ENCODE measurements at regions not wholly inside any gene's neighbourhood (a gene's known extent, or its start where the extent isn't known, plus 50 kb on each side); places are given as distances from the start of the nearest gene placed in this dataset.

GRCh38 chr5:4164167-4164566 lies 568.5 kb downstream of the IRX1 start:
- BruUV-seq (replicated peaks), result no TSS peak
- DNase-seq (ENCODE audit: low read depth, low spot score), result no peak
- intact Hi-C loops (cut with micrococcal nuclease), result no loop called here

More at GRCh38 chr5:4164167-4164566, 568.5 kb downstream of the IRX1 start:
- dilution Hi-C loops (cut with MboI; ENCODE audit: extremely low pct_ligation_motif_present, low sequenced_read_pairs), result no loop called here
- Histone ChIP-seq H3K79me2 (ENCODE audit: control insufficient read depth, insufficient read depth, low read length) (no peaks in the 10 kb centered on the region), H3K4me1 (ENCODE audit: control insufficient read depth, extremely low read depth, insufficient read depth, low read length) (no peaks in the 10 kb centered on the region), H3K4me2 (ENCODE audit: insufficient read depth, low read length) (no peak overlapping the region), H3K27me3 (ENCODE audit: control insufficient read depth in 2 of 2, insufficient read depth in 2 of 2, low read length in 2 of 2) (no peaks in the 10 kb centered on the region), H2AFZ (ENCODE audit: low read depth, low read length) (no peak overlapping the region), H3K27ac (ENCODE audit: insufficient read depth, low read depth, low read length) (no peak overlapping the region), H3K9ac (replicated peaks; ENCODE audit: extremely low read depth, insufficient read depth, low read length) (no peak overlapping the region), H3K9me1 (replicated peaks; ENCODE audit: control insufficient read depth, extremely low read depth, insufficient read depth, low read length) (no peaks in the 10 kb centered on the region), H3K4me3 (replicated peaks in 1 of 3; ENCODE audit: insufficient read depth in 1 of 3, low read depth in 1 of 3, low read length in 3 of 3) (no peak overlapping the region), H4K20me1 (replicated peaks; ENCODE audit: control insufficient read depth, extremely low read depth, insufficient read depth, low read length) (no peaks in the 10 kb centered on the region), H3K36me3 (ENCODE audit: control insufficient read depth in 2 of 2, extremely low read depth in 1 of 2, insufficient read depth in 2 of 2, low read length in 2 of 2) (no peaks in the 10 kb centered on the region), H3K9me3 (replicated peaks; ENCODE audit: control insufficient read depth, insufficient read depth, low read length) (peaks cover 2% of the 10 kb centered on the region)
- CTCF ChIA-PET, result interaction anchor here (0.5 kb wide), 1 partner anchor 32 kb away, joined by 4 read pairs; no protein-coding TSS in a partner anchor
- TF ChIP-seq GATA2 (IDR thresholded peaks at IDR 0.05; ENCODE audit: insufficient read depth, insufficient read length, low read depth, low read length) (no peak), MYC (IDR thresholded peaks at IDR 0.05; ENCODE audit: low read depth, low read length) (no peak), CTCF (IDR thresholded peaks at IDR 0.05; ENCODE audit: extremely low read depth in 1 of 2, insufficient read depth in 1 of 2, low read depth in 1 of 2, low read length in 2 of 2) (no peak), FOS (IDR thresholded peaks at IDR 0.05; ENCODE audit: borderline replicate concordance, insufficient read depth, low read length) (no peak), POLR2A (IDR thresholded peaks at IDR 0.05; ENCODE audit: low read depth, low read length) (no peak), POLR2AphosphoS5 (IDR thresholded peaks at IDR 0.05; ENCODE audit: insufficient read depth, low read depth, low read length) (no peak), JUN (IDR thresholded peaks at IDR 0.05; ENCODE audit: borderline replicate concordance, insufficient read depth, insufficient read length, low read depth) (no peak), EZH2 (IDR thresholded peaks at IDR 0.05; ENCODE audit: borderline replicate concordance, low read depth, low read length, severe bottlenecking) (no peak), MAX (IDR thresholded peaks at IDR 0.05; ENCODE audit: insufficient read depth, insufficient read length) (no peak)
- FAIRE-seq, result no peak
- POLR2A ChIA-PET, result no interaction called here
